ENCODE measurements at regions not wholly inside any gene's neighbourhood (a gene's known extent, or its start where the extent isn't known, plus 50 kb on each side); places are given as distances from the start of the nearest gene placed in this dataset.

- TF ChIP-seq POLR2A (IDR thresholded peaks at IDR 0.05) (no peak), CTCF (IDR thresholded peaks at IDR 0.05) (no peak)
These were observed 409.2 kb upstream of the SPHKAP start for GRCh38 chr2:228590681-228591080.
